ENCODE measurements at regions not wholly inside any gene's neighbourhood (a gene's known extent, or its start where the extent isn't known, plus 50 kb on each side); places are given as distances from the start of the nearest gene placed in this dataset.
"Not testable (repeated sequence)": the region's sequence is repeated elsewhere in the genome, so short reads cannot be mapped to it uniquely, and the experiment has no call there.

GRCh38 chr4:30979402-30979801, 259.2 kb downstream of the PCDH7 start:
- POLR2A ChIA-PET: no interaction called here
- CTCF ChIA-PET: no interaction called here

- POLR2A ChIA-PET: no interaction called here
- CTCF ChIA-PET: no interaction called here
These were observed 269.3 kb downstream of the PCDH7 start for GRCh38 chr4:30989508-30989907.

GRCh38 chr4:30996841-30997240, 276.7 kb downstream of the PCDH7 start:
- ChIA-PET CTCF (no interaction called here), POLR2A (no interaction called here)

- ChIA-PET CTCF (no interaction called here), POLR2A (no interaction called here)
These were observed 284.9 kb downstream of the PCDH7 start for GRCh38 chr4:31005037-31005436.

- ChIA-PET CTCF (no interaction called here), POLR2A (no interaction called here)
These were observed 287.7 kb downstream of the PCDH7 start for GRCh38 chr4:31007858-31008257.

- POLR2A ChIA-PET: no interaction called here
- CTCF ChIA-PET: no interaction called here
These were observed 289.8 kb downstream of the PCDH7 start for GRCh38 chr4:31009926-31010325.

- CTCF ChIA-PET: no interaction called here
- POLR2A ChIA-PET: no interaction called here
These were observed 295.0 kb downstream of the PCDH7 start for GRCh38 chr4:31015123-31015522.

- ChIA-PET POLR2A (no interaction called here), CTCF (no interaction called here)
These were observed 296.3 kb downstream of the PCDH7 start for GRCh38 chr4:31016322-31017061.

GRCh38 chr4:31020363-31020762, 300.2 kb downstream of the PCDH7 start:
- ChIA-PET POLR2A (no interaction called here), CTCF (no interaction called here)

- ChIA-PET POLR2A (no interaction called here), CTCF (no interaction called here)
These were observed 300.8 kb downstream of the PCDH7 start for GRCh38 chr4:31021008-31021407.

- ChIA-PET POLR2A (no interaction called here), CTCF (no interaction called here)
These were observed 302.5 kb downstream of the PCDH7 start for GRCh38 chr4:31022702-31023101.

GRCh38 chr4:31023109-31023508, 302.9 kb downstream of the PCDH7 start:
- POLR2A ChIA-PET: no interaction called here
- CTCF ChIA-PET: no interaction called here

- ChIA-PET CTCF (no interaction called here), POLR2A (no interaction called here)
These were observed 303.6 kb downstream of the PCDH7 start for GRCh38 chr4:31023742-31024141.

GRCh38 chr4:31024781-31025180, 304.6 kb downstream of the PCDH7 start:
- CTCF ChIA-PET, POLR2A ChIA-PET: not testable (repeated sequence)

- CTCF ChIA-PET: no interaction called here
- POLR2A ChIA-PET: no interaction called here
These were observed 306.1 kb downstream of the PCDH7 start for GRCh38 chr4:31026256-31026655.

- CTCF ChIA-PET: no interaction called here
- POLR2A ChIA-PET: no interaction called here
These were observed 314.4 kb downstream of the PCDH7 start for GRCh38 chr4:31034550-31034949.

GRCh38 chr4:31035761-31036160, 315.6 kb downstream of the PCDH7 start:
- POLR2A ChIA-PET: no interaction called here
- CTCF ChIA-PET: no interaction called here

- ChIA-PET CTCF (no interaction called here), POLR2A (no interaction called here)
These were observed 317.5 kb downstream of the PCDH7 start for GRCh38 chr4:31037703-31038102.

GRCh38 chr4:31039382-31039781, 319.2 kb downstream of the PCDH7 start:
- CTCF ChIA-PET: no interaction called here
- POLR2A ChIA-PET: no interaction called here

- POLR2A ChIA-PET: no interaction called here
- CTCF ChIA-PET: no interaction called here
These were observed 319.9 kb downstream of the PCDH7 start for GRCh38 chr4:31040106-31040505.

- CTCF ChIA-PET: no interaction called here
- POLR2A ChIA-PET: no interaction called here
These were observed 321.2 kb downstream of the PCDH7 start for GRCh38 chr4:31041385-31041784.

- ChIA-PET POLR2A (no interaction called here), CTCF (no interaction called here)
These were observed 321.7 kb downstream of the PCDH7 start for GRCh38 chr4:31041853-31042252.

Measured in activated CD8-positive, alpha-beta memory T cell treated with anti-CD3 and anti-CD28 coated beads for 36 hours (primary cell).